ENCODE measurements at regions not wholly inside any gene's neighbourhood (a gene's known extent, or its start where the extent isn't known, plus 50 kb on each side); places are given as distances from the start of the nearest gene placed in this dataset.
"Not testable (repeated sequence)": the region's sequence is repeated elsewhere in the genome, so short reads cannot be mapped to it uniquely, and the experiment has no call there.

GRCh38 chr12:68514807-68515411, 95.8 kb upstream of the RAP1B start:
- no peak for DNase-seq

GRCh38 chr12:68515793-68516192, 94.9 kb upstream of the RAP1B start:
- DNase-seq = no peak

- DNase-seq = no peak
Observed at GRCh38 chr12:68521321-68521839, 89.3 kb upstream of the RAP1B start.

GRCh38 chr12:68521848-68522502, 88.7 kb upstream of the RAP1B start:
- DNase-seq = no peak

- no peak for DNase-seq
Observed at GRCh38 chr12:68529466-68529865, 81.2 kb upstream of the RAP1B start.

- DNase-seq = no peak
Observed at GRCh38 chr12:68529869-68530268, 80.8 kb upstream of the RAP1B start.

GRCh38 chr12:68530299-68530698, 80.4 kb upstream of the RAP1B start:
- no peak for DNase-seq

GRCh38 chr12:68530965-68531364, 79.7 kb upstream of the RAP1B start:
- DNase-seq = no peak

- DNase-seq = peak; percentile 21 to 80
Observed at GRCh38 chr12:68532204-68532886, 78.4 kb upstream of the RAP1B start.

- DNase-seq = no peak
Observed at GRCh38 chr12:68532887-68533248, 77.8 kb upstream of the RAP1B start.

GRCh38 chr12:68534108-68534507, 76.6 kb upstream of the RAP1B start:
- no peak for DNase-seq

GRCh38 chr12:68536885-68537485, 73.7 kb upstream of the RAP1B start:
- peak in 1 of 2 donors; percentile 10 for DNase-seq

- no peak for DNase-seq
Observed at GRCh38 chr12:68537571-68537970, 73.1 kb upstream of the RAP1B start.

GRCh38 chr12:68538726-68539614, 71.7 kb upstream of the RAP1B start:
- peak; percentile 62 to 63 for DNase-seq

- no peak for DNase-seq
Observed at GRCh38 chr12:68539615-68539952, 71.1 kb upstream of the RAP1B start.

GRCh38 chr12:68540768-68541167, 69.9 kb upstream of the RAP1B start:
- DNase-seq = not testable (repeated sequence)

GRCh38 chr12:68547318-68547717, 63.4 kb upstream of the RAP1B start:
- not testable (repeated sequence) for DNase-seq

- not testable (repeated sequence) for DNase-seq
Observed at GRCh38 chr12:68552605-68553195, 58.0 kb upstream of the RAP1B start.

GRCh38 chr12:68557011-68557730, 53.5 kb upstream of the RAP1B start:
- no peak for DNase-seq

GRCh38 chr12:68559246-68559645, 51.5 kb upstream of the RAP1B start:
- DNase-seq = peak in 1 of 2 donors; percentile 31
